NCI-H1436 treated with DMSO at 0.1 percent for 48 hours (cell line): ENCODE measurements at regions not wholly inside any gene's neighbourhood (a gene's known extent, or its start where the extent isn't known, plus 50 kb on each side); places are given as distances from the start of the nearest gene placed in this dataset.
"Not testable (repeated sequence)": the region's sequence is repeated elsewhere in the genome, so short reads cannot be mapped to it uniquely, and the experiment has no call there.

Source experiments
- DNase-seq: peaks from one replicate; lab custom pipeline; 2025; lab: John Stamatoyannopoulos, UW

GRCh38 chrX:55142206-55142918 is 53.5 kb downstream of the PAGE2 start:
- no peak for DNase-seq

- DNase-seq, result no peak
Measured at GRCh38 chrX:55142919-55143310, 54.1 kb downstream of the PAGE2 start.

GRCh38 chrX:55143621-55144020 is 54.8 kb downstream of the PAGE2 start:
- no peak for DNase-seq

- DNase-seq, result no peak
Measured at GRCh38 chrX:55144697-55145096, 55.9 kb downstream of the PAGE2 start.

GRCh38 chrX:55149242-55149641 is 60.4 kb downstream of the PAGE2 start:
- no peak for DNase-seq

GRCh38 chrX:55151199-55151598 is 62.4 kb downstream of the PAGE2 start:
- no peak for DNase-seq

- DNase-seq, result no peak
Measured at GRCh38 chrX:55159551-55159950, 60.6 kb upstream of the PAGE5 start.

- peak; percentile 48 for DNase-seq
Measured at GRCh38 chrX:55160685-55161552, 59.2 kb upstream of the PAGE5 start.

GRCh38 chrX:55161581-55161980 is 58.6 kb upstream of the PAGE5 start:
- no peak for DNase-seq

GRCh38 chrX:55163171-55163570 is 57.0 kb upstream of the PAGE5 start:
- DNase-seq, result no peak

GRCh38 chrX:55165026-55165425 is 55.1 kb upstream of the PAGE5 start:
- not testable (repeated sequence) for DNase-seq

- DNase-seq, result no peak
Measured at GRCh38 chrX:55167124-55167803, 52.9 kb upstream of the PAGE5 start.

- no peak for DNase-seq
Measured at GRCh38 chrX:55167901-55168300, 52.2 kb upstream of the PAGE5 start.

GRCh38 chrX:55169782-55170181 is 50.4 kb upstream of the PAGE5 start:
- no peak for DNase-seq
